ENCODE measurements at regions not wholly inside any gene's neighbourhood (a gene's known extent, or its start where the extent isn't known, plus 50 kb on each side); places are given as distances from the start of the nearest gene placed in this dataset.

- WGBS, 2 donors, result 52 to 62% methylated on average over 5 of the region's 5 CpGs
- Histone ChIP-seq H3K36me3 (ENCODE audit: low read depth, missing control alignments) (no peaks in the 10 kb centered on the region), H3K4me3 (no peak overlapping the region), H3K4me1 (no peaks in the 10 kb centered on the region), H3K9me3 (no peaks in the 10 kb centered on the region), H3K27ac (no peak overlapping the region), H3K27me3 (no peaks in the 10 kb centered on the region)
- TF ChIP-seq POLR2A (IDR thresholded peaks at IDR 0.05) (no peak), CTCF (IDR thresholded peaks at IDR 0.05) (no peak)
- intact Hi-C loops (cut with DNase I; ENCODE audit: low total_unique reads), result no loop called here
- DNase-seq, result no peak
These were observed 664.4 kb upstream of the CDH8 start for GRCh38 chr16:62700426-62701294.

GRCh38 chr16:62692685-62693084 is 656.4 kb upstream of the CDH8 start:
- Histone ChIP-seq H3K27me3 (no peaks in the 10 kb centered on the region), H3K4me1 (no peaks in the 10 kb centered on the region), H3K4me3 (no peak overlapping the region), H3K9me3 (no peaks in the 10 kb centered on the region), H3K36me3 (ENCODE audit: low read depth, missing control alignments) (no peaks in the 10 kb centered on the region), H3K27ac (no peak overlapping the region)
- TF ChIP-seq POLR2A (IDR thresholded peaks at IDR 0.05), result no peak
- TF ChIP-seq CTCF (IDR thresholded peaks at IDR 0.05), result no peak
- intact Hi-C loops (cut with DNase I; ENCODE audit: low total_unique reads), result no loop called here
- WGBS, 2 donors, result 78 to 90% methylated on average over 1 of the region's 1 CpG
- no peak for DNase-seq

GRCh38 chr16:62681819-62682218 is 645.6 kb upstream of the CDH8 start:
- no peaks in the 10 kb centered on the region for H3K36me3 ChIP-seq (ENCODE audit: low read depth, missing control alignments)
- H3K4me3 ChIP-seq, result no peak overlapping the region
- H3K27me3 ChIP-seq, result no peaks in the 10 kb centered on the region
- TF ChIP-seq POLR2A (IDR thresholded peaks at IDR 0.05), result no peak
- TF ChIP-seq CTCF (IDR thresholded peaks at IDR 0.05), result no peak
- DNase-seq, result no peak
- intact Hi-C loops (cut with DNase I; ENCODE audit: low total_unique reads), result no loop called here
- 75 to 80% methylated on average over 1 of the region's 1 CpG for WGBS, 2 donors
- H3K9me3 ChIP-seq, result no peaks in the 10 kb centered on the region
- no peak overlapping the region for H3K27ac ChIP-seq
- no peaks in the 10 kb centered on the region for H3K4me1 ChIP-seq

GRCh38 chr16:62678796-62679195 is 642.6 kb upstream of the CDH8 start:
- intact Hi-C loops (cut with DNase I; ENCODE audit: low total_unique reads), result no loop called here
- 80 to 82% methylated on average over 4 of the region's 4 CpGs for WGBS, 2 donors

More at GRCh38 chr16:62678796-62679195, 642.6 kb upstream of the CDH8 start:
- Histone ChIP-seq H3K27ac (no peak overlapping the region), H3K27me3 (no peaks in the 10 kb centered on the region), H3K9me3 (no peaks in the 10 kb centered on the region), H3K4me3 (no peak overlapping the region), H3K4me1 (no peaks in the 10 kb centered on the region), H3K36me3 (ENCODE audit: low read depth, missing control alignments) (no peaks in the 10 kb centered on the region)
- no peak for DNase-seq
- TF ChIP-seq POLR2A (IDR thresholded peaks at IDR 0.05), result no peak
- no peak for TF ChIP-seq CTCF (IDR thresholded peaks at IDR 0.05)

All from testis (tissue), 2 donors.